OCI-LY7 (cell line): ENCODE measurements at regions not wholly inside any gene's neighbourhood (a gene's known extent, or its start where the extent isn't known, plus 50 kb on each side); places are given as distances from the start of the nearest gene placed in this dataset.

Experiments
- BruUV-seq: library from RNA; stranded (reverse); fragments of 400-500 nt; replicated peaks from 2 replicates; lab custom pipeline; 2021; lab: Mats Ljungman, UMichigan
- CTCF ChIA-PET: fragments of 300-600 bp; sonication (Branson Sonifier 250); formaldehyde crosslinking; loops from one replicate; lab custom pipeline; 2022; ENCODE audit warnings: antibody characterized with exemption; ENCODE audit not compliant: unreplicated experiment; lab: Charles Lee
- POLR2A ChIA-PET: fragments of 300-600 bp; sonication (Branson Sonifier 250); formaldehyde crosslinking; loops from one replicate; lab custom pipeline; 2022; ENCODE audit warnings: antibody characterized with exemption; lab: Charles Lee
- DNase-seq: peaks from one replicate; pipeline ENCODE4 v3.0.0-alpha.2; 2015; ENCODE audit warnings: low spot score
- H2AFZ ChIP-seq: fragments of 200-600 bp; sonication (generic), shearing (Covaris generic); 2 replicates; pipeline ENCODE4 v1.6.1; 2014; ENCODE audit warnings: mild to moderate bottlenecking, antibody characterized with exemption, low read length, moderate library complexity
- H3K27ac ChIP-seq: fragments of 200-600 bp; sonication (generic); 2 replicates; pipeline ENCODE4 v1.5.1; 2014; ENCODE audit warnings: mixed run types, low read depth, mild to moderate bottlenecking, moderate library complexity, low read length, inconsistent platforms; ENCODE audit not compliant: poor library complexity, severe bottlenecking
- H3K36me3 ChIP-seq: fragments of 200-600 bp; sonication (generic); 2 replicates; pipeline ENCODE4 v1.6.1; 2014; ENCODE audit warnings: mild to moderate bottlenecking, antibody characterized with exemption, low read length, moderate library complexity, mixed read lengths; ENCODE audit not compliant: insufficient read depth
- H3K4me1 ChIP-seq: fragments of 200-600 bp; sonication (generic); 2 replicates; pipeline ENCODE4 v1.5.1; 2014; ENCODE audit warnings: mild to moderate bottlenecking, low read length; ENCODE audit not compliant: insufficient read depth, poor library complexity, severe bottlenecking
- H3K4me2 ChIP-seq: fragments of 200-600 bp; sonication (generic); 2 replicates; pipeline ENCODE4 v1.6.1; 2014; ENCODE audit warnings: mild to moderate bottlenecking, low read length
- H3K4me3 ChIP-seq: fragments of 200-600 bp; sonication (generic); 2 replicates; pipeline ENCODE4 v1.5.1; 2014; ENCODE audit warnings: mild to moderate bottlenecking, low read depth, low read length; ENCODE audit not compliant: poor library complexity, severe bottlenecking
- H3K79me2 ChIP-seq: fragments of 200-600 bp; sonication (generic); 2 replicates; pipeline ENCODE4 v1.6.1; 2016; ENCODE audit warnings: low read depth, mild to moderate bottlenecking, low read length, moderate library complexity, mixed read lengths; ENCODE audit not compliant: insufficient read depth
- H3K9me2 ChIP-seq: fragments of 200-600 bp; sonication (generic); 2 replicates; pipeline ENCODE4 v1.6.1; 2016; ENCODE audit warnings: mild to moderate bottlenecking, low read length, mixed read lengths; ENCODE audit not compliant: insufficient read depth
- H3K9me3 ChIP-seq: fragments of 200-600 bp; sonication (generic); 2 replicates; pipeline ENCODE4 v1.6.1; 2014; ENCODE audit warnings: mild to moderate bottlenecking, mixed run types, low read length, mixed read lengths
- H4K20me1 ChIP-seq: fragments of 200-600 bp; sonication (generic); 2 replicates; pipeline ENCODE4 v1.6.1; 2014; ENCODE audit warnings: mild to moderate bottlenecking, antibody characterized with exemption, low read length, moderate library complexity, mixed read lengths; ENCODE audit not compliant: insufficient read depth
- CTCF ChIP-seq: fragments of 200-600 bp; sonication (generic); conservative IDR thresholded peaks from 2 replicates; pipeline ENCODE4 v1.5.1; 2014; ENCODE audit warnings: mild to moderate bottlenecking, antibody characterized with exemption, low read length, moderate library complexity, mixed read lengths
- EZH2phosphoT487 ChIP-seq: fragments of 200-600 bp; sonication (generic); IDR thresholded peaks from 2 replicates; pipeline ENCODE4 v1.6.1; 2018; ENCODE audit warnings: low read depth, borderline replicate concordance, mild to moderate bottlenecking, mixed run types, antibody characterized with exemption, low read length, moderate library complexity, mixed read lengths
- intact Hi-C: fragments of 100-400 bp; cut with micrococcal nuclease; formaldehyde crosslinking; loops from one replicate; pipeline ENCODE4 v1.10.0; 2022; ENCODE audit not compliant: unreplicated experiment

- Histone ChIP-seq H3K4me3 (no peak overlapping the region), H3K36me3 (no peaks in the 10 kb centered on the region), H3K9me2 (no peaks in the 10 kb centered on the region), H3K27ac (no peak overlapping the region), H3K4me1 (no peaks in the 10 kb centered on the region), H2AFZ (no peak overlapping the region), H3K4me2 (no peak overlapping the region), H3K79me2 (no peaks in the 10 kb centered on the region), H4K20me1 (no peaks in the 10 kb centered on the region), H3K9me3 (no peaks in the 10 kb centered on the region)
- ChIA-PET POLR2A (no interaction called here), CTCF (no interaction called here)
- DNase-seq, result no peak
- TF ChIP-seq CTCF, result no peak
- intact Hi-C loops, result no loop called here
- no TSS peak for BruUV-seq
These were observed 566.5 kb downstream of the LRFN5 start for GRCh38 chr14:42173206-42173605.

DNA sequence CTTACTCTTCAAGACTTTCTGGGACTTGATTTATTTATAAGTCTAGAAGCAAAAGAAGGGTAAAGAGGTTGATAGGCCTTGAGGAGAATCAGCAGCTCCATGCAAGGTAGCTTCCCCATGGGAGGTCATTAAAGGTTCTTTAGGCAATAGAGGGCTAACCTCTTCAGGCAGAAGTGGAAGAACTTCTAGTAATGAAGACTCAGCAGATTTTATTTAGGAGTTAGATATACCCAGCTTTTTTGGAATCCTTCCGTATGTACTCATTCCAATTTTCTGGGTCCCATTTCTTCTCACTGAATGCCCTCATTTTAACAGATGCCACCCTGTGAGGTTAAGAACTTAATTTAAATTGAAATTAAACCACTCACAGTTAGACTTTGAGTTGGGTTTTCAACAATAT lies 565.6 kb downstream of the LRFN5 start:
- no peak for DNase-seq
- no peak overlapping the region for H3K4me2 ChIP-seq
- no peaks in the 10 kb centered on the region for H3K36me3 ChIP-seq
- POLR2A ChIA-PET, result interaction anchor here (0.9 kb wide), 1 partner anchor 9 kb away, joined by 3 read pairs; no protein-coding TSS in a partner anchor
- H3K4me3 ChIP-seq, result no peak overlapping the region
- no peaks in the 10 kb centered on the region for H3K79me2 ChIP-seq
- H2AFZ ChIP-seq, result no peak overlapping the region
- no peaks in the 10 kb centered on the region for H3K9me3 ChIP-seq
- TF ChIP-seq CTCF (no peak), EZH2phosphoT487 (no peak)
- intact Hi-C loops, result no loop called here
- H3K4me1 ChIP-seq, result no peaks in the 10 kb centered on the region
- no peak overlapping the region for H3K27ac ChIP-seq
- CTCF ChIA-PET, result no interaction called here
- H4K20me1 ChIP-seq, result no peaks in the 10 kb centered on the region
- BruUV-seq, result no TSS peak
- no peaks in the 10 kb centered on the region for H3K9me2 ChIP-seq

DNA sequence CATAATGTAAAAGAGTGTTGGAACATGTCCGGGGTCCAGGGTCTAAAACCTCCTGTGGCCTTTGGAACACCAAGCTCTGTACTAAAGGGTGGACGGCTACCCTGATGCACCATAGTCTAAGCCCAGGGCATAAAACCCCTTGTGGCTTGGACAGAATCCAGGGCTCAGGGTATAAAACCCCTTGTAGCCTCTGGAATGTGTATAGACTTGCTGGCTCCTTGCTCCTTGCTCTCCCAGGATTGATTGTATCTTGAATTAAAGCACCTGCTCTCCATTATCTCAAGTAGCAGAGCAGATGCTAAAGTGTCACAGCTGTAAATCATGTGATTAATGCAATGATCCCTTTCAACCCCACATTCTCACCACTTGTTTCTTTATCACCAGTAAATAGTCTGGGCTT lies 556.5 kb downstream of the LRFN5 start:
- H4K20me1 ChIP-seq, result no peaks in the 10 kb centered on the region
- BruUV-seq, result no TSS peak
- H2AFZ ChIP-seq, result no peak overlapping the region
- H3K9me3 ChIP-seq, result no peaks in the 10 kb centered on the region
- no peak overlapping the region for H3K27ac ChIP-seq
- TF ChIP-seq CTCF (no peak), EZH2phosphoT487 (no peak)
- H3K4me1 ChIP-seq, result no peaks in the 10 kb centered on the region
- H3K79me2 ChIP-seq, result no peaks in the 10 kb centered on the region
- H3K4me2 ChIP-seq, result no peak overlapping the region
- no peaks in the 10 kb centered on the region for H3K36me3 ChIP-seq
- DNase-seq, result no peak
- H3K9me2 ChIP-seq, result no peaks in the 10 kb centered on the region
- ChIA-PET CTCF (no interaction called here), POLR2A (no interaction called here)
- intact Hi-C loops, result no loop called here
- H3K4me3 ChIP-seq, result no peak overlapping the region
